Panc1 (cell line): ENCODE measurements at regions not wholly inside any gene's neighbourhood (a gene's known extent, or its start where the extent isn't known, plus 50 kb on each side); places are given as distances from the start of the nearest gene placed in this dataset.

Experiments used
- ATAC-seq: fragments of 200-7000 bp; cut with Tn5 transposase; 2 replicates; pipeline ENCODE4 v1.9.1; 2020; ENCODE audit warnings: mild to moderate bottlenecking, moderate library complexity
- BruUV-seq: library from RNA; stranded (reverse); fragments of 400-500 nt; replicated peaks from 2 replicates; lab custom pipeline; 2021; lab: Mats Ljungman, UMichigan
- CTCF ChIA-PET: fragments of 300-600 bp; sonication (Branson Sonifier 250); formaldehyde crosslinking; loops from one replicate; lab custom pipeline; 2022; ENCODE audit warnings: antibody characterized with exemption; lab: Charles Lee
- POLR2A ChIA-PET: fragments of 300-600 bp; sonication (Branson Sonifier 250); formaldehyde crosslinking; loops from one replicate; lab custom pipeline; 2022; ENCODE audit warnings: antibody characterized with exemption; lab: Charles Lee
- DNase-seq: peaks from one replicate; pipeline ENCODE4 v3.0.0-alpha.2; 2010; ENCODE audit warnings: low read depth, low spot score
- H3K27ac ChIP-seq: 2 replicates; pipeline ENCODE4 v1.5.1; 2011; ENCODE audit warnings: mild to moderate bottlenecking, low read length, inconsistent platforms
- H3K27me3 ChIP-seq: fragments of 200-500 bp; sonication (Bioruptor generic); 2 replicates; pipeline ENCODE4 v1.6.0; 2014; ENCODE audit warnings: low read length, inconsistent platforms; ENCODE audit not compliant: control insufficient read depth, insufficient read depth
- H3K36me3 ChIP-seq: fragments of 200-500 bp; sonication (Bioruptor generic); 2 replicates; pipeline ENCODE4 v1.5.1; 2014; ENCODE audit warnings: inconsistent platforms, mild to moderate bottlenecking, low read length, moderate library complexity; ENCODE audit not compliant: control insufficient read depth, insufficient read depth
- H3K4me1 ChIP-seq: 2 replicates; pipeline ENCODE4 v1.5.1; 2011; ENCODE audit warnings: inconsistent platforms, mild to moderate bottlenecking, low read length, moderate library complexity; ENCODE audit not compliant: control insufficient read depth, insufficient read depth
- H3K4me3 ChIP-seq, 2 experiments: 2 replicates each; pipeline ENCODE4 v1.5.1; 2011 to 2012; ENCODE audit warnings: low read depth in 2 of 2, low read length in 2 of 2, mild to moderate bottlenecking in 2 of 2, inconsistent platforms in 1 of 2, moderate library complexity in 1 of 2
- H3K9me3 ChIP-seq: fragments of 200-500 bp; sonication (Bioruptor generic); 2 replicates; pipeline ENCODE4 v1.5.1; 2014; ENCODE audit warnings: low read depth, mild to moderate bottlenecking, inconsistent platforms, low read length, moderate library complexity; ENCODE audit not compliant: control insufficient read depth, insufficient read depth
- CTCF ChIP-seq: fragments of 450-650 bp; IDR thresholded peaks from 2 replicates; pipeline ENCODE4 v1.5.1; 2017; ENCODE audit warnings: mild to moderate bottlenecking
- POLR2AphosphoS5 ChIP-seq: IDR thresholded peaks from 2 replicates; pipeline ENCODE4 v1.6.1; 2012; ENCODE audit warnings: mild to moderate bottlenecking, low read depth, low read length, moderate library complexity
- REST ChIP-seq, 2 experiments: IDR thresholded peaks; 2 replicates each; pipeline ENCODE4 v1.6.1; 2011 to 2012; ENCODE audit warnings: low read depth in 2 of 2, control low read depth in 1 of 2, low read length in 1 of 2, mild to moderate bottlenecking in 1 of 2, moderate library complexity in 1 of 2; ENCODE audit not compliant: insufficient read depth in 1 of 2
- SIN3A ChIP-seq: IDR thresholded peaks from 2 replicates; pipeline ENCODE4 v1.6.1; 2012; ENCODE audit warnings: low read depth, mild to moderate bottlenecking, low read length, moderate library complexity, borderline replicate concordance; ENCODE audit not compliant: insufficient read depth
- TCF7L2 ChIP-seq: IDR thresholded peaks from 2 replicates; pipeline ENCODE4 v1.6.1; 2011; ENCODE audit warnings: mild to moderate bottlenecking, low read depth, low read length, inconsistent platforms
- in situ Hi-C: cut with HindIII; loops from 2 replicates; pipeline ENCODE4 v1.10.0; 2016; ENCODE audit warnings: low sequenced_read_pairs, low pct_unique_long_range_greater_than_20kb
- intact Hi-C: fragments of 100-400 bp; cut with micrococcal nuclease; formaldehyde crosslinking; loops from one replicate; pipeline ENCODE4 v1.10.0; 2022; ENCODE audit not compliant: unreplicated experiment

GRCh38 chr20:43263226-43263625 is 73.5 kb upstream of the PTPRT start:
- TF ChIP-seq POLR2AphosphoS5 (no peak), REST (IDR thresholded peaks at IDR 0.05; ENCODE audit: insufficient read depth in 1 of 2, low read depth in 2 of 2, low read length in 1 of 2) (no peak), TCF7L2 (no peak), SIN3A (no peak), CTCF (no peak)
- BruUV-seq: no TSS peak
- no peaks in the 10 kb centered on the region; the same call in 1 of the 2 replicates for H3K27me3 ChIP-seq
- no peak for ATAC-seq
- in situ Hi-C loops (no loop called here), intact Hi-C loops (no loop called here)
- H3K36me3 ChIP-seq: no peaks in the 10 kb centered on the region
- no peak for DNase-seq
- no peaks in the 10 kb centered on the region for H3K4me1 ChIP-seq
- H3K27ac ChIP-seq: no peak overlapping the region
- H3K4me3 ChIP-seq: no peak overlapping the region
- ChIA-PET POLR2A (no interaction called here), CTCF (no interaction called here)
- H3K9me3 ChIP-seq: no peaks in the 10 kb centered on the region

GRCh38 chr20:43262341-43262740 is 72.6 kb upstream of the PTPRT start:
- no peak overlapping the region for H3K4me3 ChIP-seq
- H3K4me1 ChIP-seq: no peaks in the 10 kb centered on the region
- no peaks in the 10 kb centered on the region for H3K9me3 ChIP-seq
- BruUV-seq: no TSS peak
- intact Hi-C loops (no loop called here), in situ Hi-C loops (no loop called here)
- no peaks in the 10 kb centered on the region for H3K36me3 ChIP-seq
- no peak for DNase-seq
- POLR2A ChIA-PET: no interaction called here
- H3K27ac ChIP-seq: no peak overlapping the region
- no peaks in the 10 kb centered on the region; the same call in 1 of the 2 replicates for H3K27me3 ChIP-seq
- no peak for ATAC-seq
- TF ChIP-seq CTCF (no peak), POLR2AphosphoS5 (no peak), REST (IDR thresholded peaks at IDR 0.05; ENCODE audit: insufficient read depth in 1 of 2, low read depth in 2 of 2, low read length in 1 of 2) (no peak), TCF7L2 (no peak), SIN3A (no peak)
- CTCF ChIA-PET: no interaction called here
